Right lung (tissue), 2 donors: ENCODE measurements at regions not wholly inside any gene's neighbourhood (a gene's known extent, or its start where the extent isn't known, plus 50 kb on each side); places are given as distances from the start of the nearest gene placed in this dataset.
A peak's percentile ranks its signal among the peaks of the same experiment; 100 is the strongest.

Experiments
- DNase-seq, 2 donors: peaks; one replicate each; pipeline ENCODE4 v3.0.0-alpha.2; 2013

GRCh38 chr4:54988655-54989054 lies 136.7 kb downstream of the KDR start:
- DNase-seq, result no peak

GRCh38 chr4:54986095-54986846 lies 139.1 kb downstream of the KDR start:
- DNase-seq, result no peak

GRCh38 chr4:54976682-54977081 lies 148.7 kb downstream of the KDR start:
- DNase-seq, result no peak

- DNase-seq, result no peak
Measured at GRCh38 chr4:54976031-54976430, 149.4 kb downstream of the KDR start.

- DNase-seq, result no peak
Measured at GRCh38 chr4:54973784-54974183, 151.6 kb downstream of the KDR start.

- peak; percentile 13 to 36 for DNase-seq
Measured at GRCh38 chr4:54971474-54971950, 153.9 kb downstream of the KDR start.

- no peak for DNase-seq
Measured at GRCh38 chr4:54967289-54967688, 158.1 kb downstream of the KDR start.

- DNase-seq, result no peak
Measured at GRCh38 chr4:54961357-54961975, 163.9 kb downstream of the KDR start.

GRCh38 chr4:54959651-54960116 lies 165.7 kb downstream of the KDR start:
- DNase-seq, result no peak

- no peak for DNase-seq
Measured at GRCh38 chr4:54959131-54959530, 166.3 kb downstream of the KDR start.

GRCh38 chr4:54958236-54958635 lies 167.2 kb downstream of the KDR start:
- DNase-seq, result no peak

- DNase-seq, result no peak
Measured at GRCh38 chr4:54954656-54955388, 170.6 kb downstream of the KDR start.

GRCh38 chr4:54946741-54947140 lies 178.7 kb downstream of the KDR start:
- no peak for DNase-seq

- DNase-seq, result no peak
Measured at GRCh38 chr4:54945838-54946237, 179.6 kb downstream of the KDR start.

- no peak for DNase-seq
Measured at GRCh38 chr4:54942721-54943120, 182.7 kb downstream of the KDR start.

GRCh38 chr4:54941994-54942552 lies 183.3 kb downstream of the KDR start:
- peak; percentile 14 to 40 for DNase-seq

GRCh38 chr4:54940996-54941865 lies 184.2 kb downstream of the KDR start:
- peak in 1 of 2 donors; percentile 18 for DNase-seq

- DNase-seq, result no peak
Measured at GRCh38 chr4:54937501-54937900, 187.9 kb downstream of the KDR start.

GRCh38 chr4:54933579-54933978 lies 191.8 kb downstream of the KDR start:
- no peak for DNase-seq

- DNase-seq, result no peak
Measured at GRCh38 chr4:54930226-54930625, 195.2 kb downstream of the KDR start.

- no peak for DNase-seq
Measured at GRCh38 chr4:54929459-54929858, 195.9 kb downstream of the KDR start.
